AG04449 (cell line): ENCODE measurements at regions not wholly inside any gene's neighbourhood (a gene's known extent, or its start where the extent isn't known, plus 50 kb on each side); places are given as distances from the start of the nearest gene placed in this dataset.

Experiments used
- CTCF ChIA-PET: fragments of 350-600 bp; formaldehyde crosslinking; extraction: SDS; loops from one replicate; lab custom pipeline; 2021; ENCODE audit warnings: antibody characterized with exemption; lab: Yijun Ruan, JAX
- POLR2A ChIA-PET: fragments of 400-600, 350-600 bp; formaldehyde crosslinking; extraction: SDS; loops from one replicate; lab custom pipeline; 2020; ENCODE audit warnings: antibody characterized with exemption, inconsistent platforms; lab: Yijun Ruan, JAX
- DNase-seq: peaks from one replicate; pipeline ENCODE4 v3.0.0-alpha.2; 2010; ENCODE audit warnings: low read depth, low spot score
- H3K4me3 ChIP-seq: 2 replicates; pipeline ENCODE4 v1.5.1; 2011; ENCODE audit warnings: low read depth, mild to moderate bottlenecking, control low read depth, low read length
- CTCF ChIP-seq: IDR thresholded peaks from one replicate; pipeline ENCODE4 v1.5.1; 2011; ENCODE audit warnings: mild to moderate bottlenecking, moderate library complexity, low read length, control low read depth, inconsistent platforms; ENCODE audit not compliant: insufficient read depth; ENCODE audit errors: missing control alignments

- ChIA-PET CTCF (interaction anchor here (0.7 to 3.7 kb wide), 2 partner anchors 11 to 70 kb away, joined by 3 to 23 read pairs; no protein-coding TSS in a partner anchor), POLR2A (no interaction called here)
- no peak overlapping the region for H3K4me3 ChIP-seq
- no peak for TF ChIP-seq CTCF
- DNase-seq: no peak
Observed at GRCh38 chr15:98530570-98530969, 117.8 kb upstream of the IGF1R start.

GRCh38 chr15:98532063-98532462, 116.3 kb upstream of the IGF1R start:
- POLR2A ChIA-PET: no interaction called here
- TF ChIP-seq CTCF: no peak
- no peak for DNase-seq
- CTCF ChIA-PET: interaction anchor here (1.6 to 3.7 kb wide), 2 partner anchors 10 to 13 kb away, joined by 3 to 23 read pairs; no protein-coding TSS in a partner anchor
- no peak overlapping the region for H3K4me3 ChIP-seq

GRCh38 chr15:98536976-98537375, 111.4 kb upstream of the IGF1R start:
- ChIA-PET CTCF (no interaction called here), POLR2A (no interaction called here)
- no peak overlapping the region for H3K4me3 ChIP-seq
- no peak for DNase-seq
- TF ChIP-seq CTCF: no peak

- POLR2A ChIA-PET: no interaction called here
Observed at GRCh38 chr15:98537516-98538060, 110.8 kb upstream of the IGF1R start.

GRCh38 chr15:98541519-98541918, 106.8 kb upstream of the IGF1R start:
- POLR2A ChIA-PET: no interaction called here
- DNase-seq: no peak
- H3K4me3 ChIP-seq: no peak overlapping the region
- CTCF ChIA-PET: no interaction called here
- no peak for TF ChIP-seq CTCF

More at GRCh38 chr15:98537516-98538060, 110.8 kb upstream of the IGF1R start:
- CTCF ChIA-PET: no interaction called here
- TF ChIP-seq CTCF: no peak
- H3K4me3 ChIP-seq: no peak overlapping the region
- no peak for DNase-seq

GRCh38 chr15:98543237-98543636, 105.1 kb upstream of the IGF1R start:
- TF ChIP-seq CTCF: no peak
- ChIA-PET POLR2A (no interaction called here), CTCF (interaction anchor here (0.9 kb wide), 1 partner anchor 116 kb away, joined by 3 read pairs; no protein-coding TSS in a partner anchor)
- H3K4me3 ChIP-seq: no peak overlapping the region
- DNase-seq: no peak
